HG03432 (cell line): ENCODE measurements at regions not wholly inside any gene's neighbourhood (a gene's known extent, or its start where the extent isn't known, plus 50 kb on each side); places are given as distances from the start of the nearest gene placed in this dataset.

Experiments
- ATAC-seq: cut with Tn5 transposase; IDR thresholded peaks from one replicate; pipeline ENCODE4 v1.9.1; 2021; ENCODE audit warnings: mild to moderate bottlenecking, moderate library complexity; ENCODE audit not compliant: unreplicated experiment

DNA sequence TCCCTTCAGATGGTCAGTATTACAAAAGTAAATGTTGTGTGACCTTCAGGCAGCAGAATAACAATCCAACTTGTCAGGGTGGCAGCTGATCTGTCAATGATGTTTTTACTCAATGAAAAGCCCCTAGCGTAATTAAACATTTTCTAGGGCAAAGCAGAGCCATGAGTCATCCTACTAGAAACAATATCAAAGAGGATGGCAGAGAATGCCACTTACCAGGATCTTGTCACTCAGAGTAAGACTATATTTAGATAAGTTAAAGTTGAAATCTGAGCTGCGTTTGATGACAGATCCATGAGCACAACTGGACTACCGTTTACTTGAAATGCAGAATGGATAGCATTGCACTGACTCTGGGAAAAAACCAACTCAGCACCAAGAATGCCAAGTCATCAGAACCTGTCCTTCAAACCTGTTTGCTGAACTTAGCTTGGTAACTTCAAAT is 612.6 kb upstream of the ACVR2A start:
- peak; percentile 56 for ATAC-seq

GRCh38 chr2:147231607-147232006 is 613.2 kb upstream of the ACVR2A start:
- ATAC-seq = peak; percentile 75

DNA sequence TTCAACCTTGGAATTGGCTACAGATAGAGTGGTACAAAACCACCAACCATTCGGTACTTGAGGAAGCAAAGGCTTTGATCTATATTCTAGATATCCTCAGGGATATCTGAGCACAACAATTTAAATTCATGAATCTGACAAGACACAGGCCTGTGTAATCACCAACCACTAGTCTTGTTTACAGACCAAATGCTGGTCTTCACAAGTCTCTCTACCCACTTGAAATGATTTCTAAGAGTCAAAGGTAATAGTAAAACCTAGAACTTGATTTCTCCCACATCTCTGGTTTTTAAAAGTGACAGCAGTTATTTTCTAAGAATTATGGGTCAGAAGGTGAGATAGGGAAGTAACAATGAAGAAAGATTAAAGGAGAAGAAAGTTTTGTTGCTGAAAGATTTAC is 613.7 kb upstream of the ACVR2A start:
- no peak for ATAC-seq

DNA sequence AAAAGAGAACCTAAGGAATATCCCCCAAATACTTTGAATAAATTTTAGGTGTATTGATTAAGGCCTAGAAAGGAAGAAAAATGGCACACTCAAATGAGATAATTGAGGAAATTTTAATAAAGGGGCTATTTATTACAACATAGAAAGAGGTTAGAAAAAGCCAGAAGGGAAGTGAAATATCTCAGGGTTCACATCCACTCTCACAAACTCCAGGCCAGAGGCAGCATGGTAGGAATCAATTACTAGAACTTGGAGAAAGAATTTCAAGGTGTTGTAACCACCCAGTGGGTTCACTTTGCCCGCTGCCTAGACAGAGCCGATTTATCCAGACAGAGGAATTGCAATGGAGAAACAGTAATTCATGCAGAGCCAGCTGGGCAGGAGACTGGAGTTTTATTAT is 617.5 kb upstream of the ACVR2A start:
- ATAC-seq = no peak

GRCh38 chr2:147224070-147224469 is 620.8 kb upstream of the ACVR2A start:
- ATAC-seq = no peak

DNA sequence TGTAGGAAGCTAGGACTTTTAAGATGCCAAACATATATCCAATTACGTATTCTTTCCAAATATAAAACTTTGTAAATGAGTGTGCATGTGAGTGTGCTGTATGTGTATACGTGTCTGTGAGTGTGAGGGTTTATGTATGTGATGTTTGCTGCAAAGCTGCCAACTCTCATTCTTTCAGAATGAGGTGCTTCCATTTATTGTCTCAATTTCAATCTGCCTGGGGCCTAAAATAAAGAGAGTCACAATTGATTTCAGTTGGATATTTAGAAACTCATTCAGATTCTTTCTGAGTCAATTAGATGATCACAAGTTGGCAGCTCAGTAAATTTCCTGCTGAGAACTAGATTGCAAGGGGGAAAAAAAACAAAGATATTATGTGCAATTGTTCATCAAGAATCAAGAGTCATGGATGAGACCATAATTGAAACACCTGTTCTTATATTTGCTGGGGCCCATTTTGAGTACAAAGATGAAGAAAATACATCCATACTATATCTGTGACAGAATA is 621.2 kb upstream of the ACVR2A start:
- ATAC-seq = no peak

- ATAC-seq = peak; percentile 73
Measured at GRCh38 chr2:147223119-147223518, 621.7 kb upstream of the ACVR2A start.

DNA sequence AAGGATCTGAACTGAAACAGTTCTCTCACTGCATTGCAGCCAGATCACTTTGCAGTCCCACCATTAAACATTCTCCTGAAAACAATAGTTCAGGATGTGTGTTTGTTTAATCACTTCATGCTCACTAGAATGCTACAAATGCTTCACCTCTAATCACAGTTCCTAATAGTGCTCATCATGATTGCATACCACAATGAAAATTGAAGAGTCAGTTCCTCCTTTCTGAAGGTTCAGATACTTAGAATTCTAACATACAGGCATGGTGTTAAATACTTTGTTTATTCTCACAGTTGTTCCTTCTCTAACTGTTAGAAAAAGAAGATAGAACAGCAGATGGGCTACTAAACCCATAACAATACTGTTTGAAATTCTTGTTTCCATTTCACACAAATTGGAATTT is 622.3 kb upstream of the ACVR2A start:
- ATAC-seq = peak; percentile 66

- ATAC-seq = no peak
Measured at GRCh38 chr2:147214914-147215313, 629.9 kb upstream of the ACVR2A start.

DNA sequence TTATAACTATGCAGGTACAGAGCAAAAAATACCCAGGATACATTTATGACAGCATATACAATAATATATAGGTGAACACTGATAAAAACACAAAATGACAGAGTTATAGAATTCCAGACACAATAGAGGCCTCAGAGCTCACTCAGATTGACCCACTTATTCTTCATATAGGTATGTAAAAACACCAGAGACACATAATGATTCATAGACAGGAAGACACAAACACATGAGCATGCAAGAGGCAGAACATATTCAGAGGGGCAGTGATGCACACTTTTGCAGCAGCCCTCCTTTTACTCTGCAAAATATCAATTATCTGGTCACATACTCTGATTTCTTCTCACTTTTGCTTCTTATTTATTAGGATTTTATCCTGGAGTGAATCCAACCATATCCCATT is 633.3 kb upstream of the ACVR2A start:
- ATAC-seq = no peak

DNA sequence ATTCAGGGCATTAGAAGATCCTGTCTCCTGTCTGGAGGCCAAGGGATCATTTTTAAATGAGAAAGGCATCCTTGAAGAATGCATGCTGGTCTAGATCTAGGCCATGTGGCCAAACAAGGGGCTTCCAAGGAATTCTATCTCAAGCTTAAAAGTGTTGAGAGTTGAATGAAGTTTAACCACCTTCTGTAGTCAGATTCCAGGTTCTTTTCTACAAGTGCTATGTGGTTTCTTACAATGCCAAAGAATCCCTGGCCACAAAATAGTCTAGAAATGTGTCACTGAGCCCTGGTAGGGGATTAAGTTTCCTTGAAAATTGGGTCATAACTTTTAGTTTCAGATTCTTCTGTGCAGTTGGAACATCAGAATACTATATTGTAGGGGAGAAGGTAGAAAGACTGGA is 640.7 kb upstream of the ACVR2A start:
- ATAC-seq = no peak

DNA sequence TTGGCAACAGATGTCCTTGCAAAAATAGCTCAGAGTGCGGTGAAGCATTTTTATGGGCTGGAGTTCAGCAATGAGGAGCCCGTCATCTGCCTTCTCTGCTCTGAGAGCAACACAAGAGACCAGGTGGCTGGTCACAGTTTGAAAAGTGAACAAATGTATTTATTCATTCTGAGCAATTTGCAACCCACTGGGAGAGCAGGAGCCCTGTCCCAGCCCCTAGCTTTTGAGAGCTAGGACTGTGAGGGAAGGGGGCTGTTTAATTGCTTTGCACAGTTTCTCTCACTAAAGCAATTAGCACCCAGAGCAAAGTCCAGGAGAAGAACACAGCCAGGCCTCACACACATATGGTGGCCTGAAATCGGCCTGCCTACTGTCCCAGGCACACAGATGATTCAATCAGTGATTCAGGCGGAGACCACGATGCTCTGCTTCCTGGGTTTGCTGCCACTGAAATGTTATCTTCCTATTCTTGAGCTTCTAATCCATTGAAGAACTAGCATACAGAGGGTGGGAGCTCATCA is 646.1 kb upstream of the ACVR2A start:
- peak; percentile 49 for ATAC-seq

- ATAC-seq = no peak
Measured at GRCh38 chr2:147197754-147198483, 646.9 kb upstream of the ACVR2A start.

DNA sequence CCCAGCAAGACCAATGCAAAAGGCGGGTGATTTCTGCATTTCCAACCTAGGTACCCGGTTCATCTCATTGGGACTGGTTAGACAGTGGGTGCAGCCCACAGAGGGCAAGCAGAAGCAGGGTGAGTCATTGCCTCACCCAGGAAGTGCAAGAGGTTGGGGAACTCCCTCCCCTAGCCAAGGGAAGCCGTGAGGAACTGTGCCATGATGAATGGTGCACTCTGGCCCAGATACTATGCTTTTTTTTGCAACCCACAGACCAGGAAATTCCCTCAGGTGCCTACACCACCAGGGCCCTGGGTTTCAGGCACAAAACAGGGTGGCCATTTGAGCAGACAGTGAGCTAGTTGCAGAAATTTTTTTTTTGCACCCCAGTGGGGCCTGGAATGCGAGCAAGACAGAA is 662.6 kb upstream of the ACVR2A start:
- ATAC-seq = peak; percentile 85

GRCh38 chr2:147181351-147182029 is 663.3 kb upstream of the ACVR2A start:
- peak; percentile 74 for ATAC-seq

DNA sequence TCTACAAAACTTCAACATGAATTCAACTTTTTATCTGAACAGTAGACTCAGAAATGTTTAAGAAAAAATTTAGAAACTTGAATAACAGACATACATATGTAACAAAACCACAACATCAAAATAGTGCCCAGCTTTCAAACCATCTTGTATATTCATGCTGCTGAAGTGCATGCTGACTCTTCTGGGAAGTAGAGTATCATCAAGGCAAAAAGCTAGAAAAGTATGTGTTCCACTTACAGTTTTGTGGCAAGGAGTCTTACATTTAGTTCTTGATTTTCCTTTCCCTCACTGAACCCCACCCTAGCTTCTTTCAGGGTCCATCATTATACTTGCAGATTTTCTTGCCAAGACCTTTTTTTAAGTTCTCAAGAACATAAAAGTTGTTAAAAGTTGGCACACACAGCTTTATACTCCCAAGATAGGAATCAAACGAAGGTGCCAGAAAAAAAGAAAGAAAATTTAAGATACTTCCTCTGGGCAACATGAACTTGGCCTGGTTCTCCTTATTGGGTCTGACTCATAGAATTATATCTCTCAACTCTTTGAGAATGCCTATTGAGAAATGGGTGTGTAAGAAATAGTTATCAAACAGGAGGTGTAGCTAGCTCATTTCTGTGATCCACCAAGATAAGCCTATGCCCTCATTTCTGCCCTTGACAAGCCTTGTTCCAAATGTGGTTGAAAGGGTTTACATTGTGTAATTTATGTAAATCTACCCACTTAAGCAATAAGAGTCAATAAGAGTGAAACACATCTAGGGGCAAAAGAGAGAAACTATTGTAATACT is 667.6 kb upstream of the ACVR2A start:
- no peak for ATAC-seq

- ATAC-seq = no peak
Measured at GRCh38 chr2:147174824-147175254, 670.0 kb upstream of the ACVR2A start.

GRCh38 chr2:147173798-147174197 is 671.0 kb upstream of the ACVR2A start:
- no peak for ATAC-seq

DNA sequence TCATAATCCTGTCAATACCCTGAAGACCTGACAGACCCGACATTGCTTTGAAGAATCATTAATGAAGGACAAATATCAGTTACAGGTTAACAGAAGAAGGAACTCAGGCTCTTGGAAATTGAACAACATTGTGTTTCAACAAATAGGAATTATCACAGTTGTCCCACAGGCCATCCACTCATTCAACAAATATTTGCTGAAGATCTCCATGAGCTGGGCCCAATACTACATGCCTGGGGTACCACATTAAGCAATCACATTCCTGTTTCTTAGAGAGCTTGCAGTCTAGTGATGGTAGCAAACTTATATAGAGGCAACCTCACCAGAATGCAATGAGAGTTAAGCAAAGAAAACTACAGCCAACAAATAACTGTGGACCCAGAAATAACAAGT is 671.6 kb upstream of the ACVR2A start:
- no peak for ATAC-seq

- ATAC-seq = no peak
Measured at GRCh38 chr2:147172493-147173188, 672.2 kb upstream of the ACVR2A start.

DNA sequence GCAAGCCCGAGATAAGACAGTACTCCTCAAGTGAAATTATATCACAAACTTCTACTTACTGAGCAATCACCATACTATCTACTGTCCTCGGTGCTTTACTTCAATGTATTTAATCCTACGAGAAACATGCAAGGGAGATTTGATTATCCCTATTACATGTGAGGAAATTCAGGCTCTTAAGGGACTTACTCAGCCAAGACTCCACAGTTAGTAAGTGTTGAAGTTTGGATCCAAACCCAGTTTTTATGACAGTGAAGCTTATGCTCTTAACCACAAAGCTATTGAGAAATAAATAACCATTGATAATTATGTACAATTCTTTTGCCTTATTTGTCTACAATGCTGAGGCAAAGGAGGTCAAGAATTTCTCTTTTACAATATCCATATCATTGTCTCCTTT is 672.9 kb upstream of the ACVR2A start:
- ATAC-seq = no peak
